Thyroid gland (tissue), 4 donors: ENCODE measurements at regions not wholly inside any gene's neighbourhood (a gene's known extent, or its start where the extent isn't known, plus 50 kb on each side); places are given as distances from the start of the nearest gene placed in this dataset.

ENCODE experiments used
- DNase-seq, 2 donors: peaks; one replicate each; pipeline ENCODE4 v3.0.0-alpha.2; 2019
- H3K27ac ChIP-seq, 3 donors: fragments of 200-600 bp; sonication (generic); 1 replicate in 2 of 3; 2 replicates in 1 of 3; pipeline ENCODE4 v1.5.1; 2016 to 2019; ENCODE audit warnings: mild to moderate bottlenecking in 1 of 3, moderate library complexity in 1 of 3
- H3K27me3 ChIP-seq: fragments of 200-600 bp; sonication (generic); one replicate; pipeline ENCODE4 v1.5.1; 2019
- H3K36me3 ChIP-seq, 2 donors: fragments of 200-600 bp; sonication (generic); one replicate each; pipeline ENCODE4 v1.5.1; 2016 to 2019
- H3K4me1 ChIP-seq, 2 donors: fragments of 200-600 bp; sonication (generic); one replicate each; pipeline ENCODE4 v1.5.1; 2017 to 2019
- H3K4me3 ChIP-seq, 3 donors: fragments of 200-600 bp; sonication (generic); replicated peaks in 1 of 3; 1 replicate in 2 of 3; 2 replicates in 1 of 3; pipeline ENCODE4 v1.5.1; 2016; ENCODE audit warnings: mild to moderate bottlenecking in 1 of 3
- H3K9me3 ChIP-seq: fragments of 200-600 bp; sonication (generic); one replicate; pipeline ENCODE4 v1.5.1; 2017
- CTCF ChIP-seq, 6 experiments: fragments of 200-600 bp in 3 of 6; fragments of 450-650 bp in 3 of 6; sonication (generic) in 3 of 6; IDR thresholded peaks; one replicate each; pipeline ENCODE4 v1.5.1; 2016 to 2019; ENCODE audit warnings: antibody characterized with exemption in 6 of 6, mild to moderate bottlenecking in 2 of 6, inconsistent platforms in 1 of 6, moderate library complexity in 1 of 6
- POLR2A ChIP-seq, 2 donors: fragments of 450-650 bp; IDR thresholded peaks; one replicate each; pipeline ENCODE4 v1.6.1; 2017; ENCODE audit warnings: antibody characterized with exemption in 2 of 2, mild to moderate bottlenecking in 2 of 2, moderate library complexity in 1 of 2
- WGBS, 2 donors: methylation state at CpG; one replicate each; pipeline ENCODE4 v1.1.5; 2017; 5-methylcytosine and 5-hydroxymethylcytosine counted together
- intact Hi-C: fragments of 100-400 bp; cut with DNase I; formaldehyde crosslinking; loops from one replicate; pipeline ENCODE4 v1.15.1; 2023

GRCh38 chr2:142724713-142725349, 152.6 kb upstream of the KYNU start:
- 72 to 78% methylated on average over 2 of the region's 2 CpGs for WGBS, 2 donors
- no peaks in the 10 kb centered on the region for H3K9me3 ChIP-seq
- no peak overlapping the region for H3K27ac ChIP-seq
- no peaks in the 10 kb centered on the region for H3K27me3 ChIP-seq
- H3K4me1 ChIP-seq: no peaks in the 10 kb centered on the region
- no peak for DNase-seq
- no peaks in the 10 kb centered on the region for H3K36me3 ChIP-seq
- no peak overlapping the region for H3K4me3 ChIP-seq
- TF ChIP-seq POLR2A (IDR thresholded peaks at IDR 0.05): no peak
- no peak for TF ChIP-seq CTCF (IDR thresholded peaks at IDR 0.05)
- intact Hi-C loops: no loop called here

DNA sequence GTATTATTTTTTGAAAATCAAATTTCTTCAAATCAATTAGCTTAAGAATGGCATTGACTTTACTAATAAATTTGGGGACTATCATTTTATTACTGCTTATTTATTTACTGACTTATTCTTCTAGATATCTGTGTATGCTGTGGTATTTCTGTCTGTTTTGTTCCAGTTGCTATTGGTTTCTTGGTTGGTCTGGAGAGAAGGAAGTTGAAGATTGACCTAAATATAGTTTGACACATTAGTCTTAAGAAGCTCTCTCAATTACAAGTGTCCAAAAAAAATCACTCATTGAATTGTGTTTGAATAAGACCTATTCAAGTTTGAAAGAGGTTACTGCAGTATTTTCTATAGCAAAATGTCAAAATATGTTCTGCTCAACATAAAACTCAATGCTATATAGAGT, 153.3 kb upstream of the KYNU start:
- Histone ChIP-seq H3K4me1 (no peaks in the 10 kb centered on the region), H3K4me3 (no peak overlapping the region), H3K9me3 (no peaks in the 10 kb centered on the region), H3K36me3 (no peaks in the 10 kb centered on the region), H3K27ac (no peak overlapping the region), H3K27me3 (no peaks in the 10 kb centered on the region)
- TF ChIP-seq CTCF (IDR thresholded peaks at IDR 0.05) (no peak), POLR2A (IDR thresholded peaks at IDR 0.05) (no peak)
- intact Hi-C loops: no loop called here
- DNase-seq: no peak

DNA sequence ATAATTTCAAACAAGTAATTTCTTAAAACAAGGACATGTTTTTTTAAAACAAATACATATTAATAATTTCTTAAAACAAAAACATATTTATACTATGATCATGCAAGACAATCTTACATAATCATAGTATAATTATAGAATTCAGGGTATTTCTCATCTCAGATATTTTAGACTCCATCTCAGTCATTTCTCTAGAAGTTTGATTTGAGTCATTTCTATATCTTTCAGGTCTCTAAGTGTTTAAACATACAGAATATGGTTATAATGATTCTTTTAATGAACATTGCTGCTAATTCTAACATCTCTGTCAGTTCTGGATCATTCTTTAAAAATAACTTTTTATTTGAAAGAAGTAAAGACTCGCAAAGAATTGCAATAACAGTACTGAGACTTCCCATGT, 154.2 kb upstream of the KYNU start:
- Histone ChIP-seq H3K27me3 (no peaks in the 10 kb centered on the region), H3K27ac (no peak overlapping the region), H3K4me1 (no peaks in the 10 kb centered on the region), H3K36me3 (no peaks in the 10 kb centered on the region), H3K4me3 (no peak overlapping the region), H3K9me3 (no peaks in the 10 kb centered on the region)
- no peak for DNase-seq
- WGBS, 2 donors: 90 to 96% methylated on average over 1 of the region's 1 CpG
- no peak for TF ChIP-seq CTCF (IDR thresholded peaks at IDR 0.05)
- TF ChIP-seq POLR2A (IDR thresholded peaks at IDR 0.05): no peak
- intact Hi-C loops: no loop called here

DNA sequence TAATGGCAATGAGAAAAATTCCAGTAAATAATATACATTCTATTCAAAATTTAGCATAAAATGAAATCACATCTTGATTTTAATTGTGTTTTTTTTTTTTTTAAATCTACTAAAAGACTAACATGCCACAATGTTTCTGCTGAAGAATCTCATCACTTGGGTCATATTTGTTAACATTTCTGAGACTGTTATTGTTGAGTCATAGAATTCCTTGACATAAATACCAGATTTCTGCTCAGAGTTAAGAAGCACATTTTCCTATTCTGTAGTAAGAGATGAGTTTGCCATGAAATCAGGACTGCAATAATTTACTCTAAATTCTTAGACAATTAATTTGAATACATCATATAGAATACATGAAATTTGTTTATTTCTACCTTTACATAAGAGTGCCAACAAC, 154.9 kb upstream of the KYNU start:
- no peak for DNase-seq
- no peaks in the 10 kb centered on the region for H3K36me3 ChIP-seq
- intact Hi-C loops: no loop called here
- no peaks in the 10 kb centered on the region for H3K4me1 ChIP-seq
- H3K27ac ChIP-seq: no peak overlapping the region
- H3K27me3 ChIP-seq: no peaks in the 10 kb centered on the region
- TF ChIP-seq POLR2A (IDR thresholded peaks at IDR 0.05) (no peak), CTCF (IDR thresholded peaks at IDR 0.05) (no peak)
- no peaks in the 10 kb centered on the region for H3K9me3 ChIP-seq
- no peak overlapping the region for H3K4me3 ChIP-seq

GRCh38 chr2:142722086-142722485, 155.4 kb upstream of the KYNU start:
- Histone ChIP-seq H3K4me3 (no peak overlapping the region), H3K4me1 (no peaks in the 10 kb centered on the region), H3K27me3 (no peaks in the 10 kb centered on the region), H3K9me3 (no peaks in the 10 kb centered on the region), H3K27ac (no peak overlapping the region), H3K36me3 (no peaks in the 10 kb centered on the region)
- no peak for TF ChIP-seq CTCF (IDR thresholded peaks at IDR 0.05)
- no peak for TF ChIP-seq POLR2A (IDR thresholded peaks at IDR 0.05)
- WGBS, 2 donors: 90 to 93% methylated on average over 1 of the region's 1 CpG
- DNase-seq: no peak
- intact Hi-C loops: no loop called here
